ENCODE measurements at regions not wholly inside any gene's neighbourhood (a gene's known extent, or its start where the extent isn't known, plus 50 kb on each side); places are given as distances from the start of the nearest gene placed in this dataset.

GRCh38 chr3:174777813-174778212, 81.3 kb upstream of the NAALADL2 start:
- Histone ChIP-seq H3K9me3 (no peaks in the 10 kb centered on the region), H3K27me3 (no peaks in the 10 kb centered on the region), H3K4me1 (peaks cover 0 to 7% (median 0%) of the 10 kb centered on the region in 4 donors), H3K36me3 (no peaks in the 10 kb centered on the region), H3K4me3 (no peak overlapping the region), H3K27ac (peak overlapping the region in 3 of 4 donors; percentile 20 to 69 (median 67))
- TF ChIP-seq CTCF (IDR thresholded peaks at IDR 0.05), result no peak
- TF ChIP-seq POLR2A (IDR thresholded peaks at IDR 0.05), result no peak
- TF ChIP-seq EP300 (IDR thresholded peaks at IDR 0.05), result no peak
- no peak for DNase-seq (ENCODE audit: low spot score in 2 of 2)

- DNase-seq (ENCODE audit: low spot score in 2 of 2), result no peak
- WGBS, 2 donors, result 76 to 80% methylated on average over 2 of the region's 2 CpGs
- no peaks in the 10 kb centered on the region for H3K36me3 ChIP-seq
Observed at GRCh38 chr3:174783502-174783901, 75.6 kb upstream of the NAALADL2 start.

GRCh38 chr3:174784206-174784934, 74.8 kb upstream of the NAALADL2 start:
- no peaks in the 10 kb centered on the region for H3K36me3 ChIP-seq
- no peaks in the 10 kb centered on the region for H3K9me3 ChIP-seq
- H3K27ac ChIP-seq, result no peak overlapping the region
- no peaks in the 10 kb centered on the region for H3K27me3 ChIP-seq
- DNase-seq (ENCODE audit: low spot score in 2 of 2), result no peak
- TF ChIP-seq POLR2A (IDR thresholded peaks at IDR 0.05) (no peak), CTCF (IDR thresholded peaks at IDR 0.05) (no peak), EP300 (IDR thresholded peaks at IDR 0.05) (no peak)
- 74 to 79% methylated on average over 4 of the region's 4 CpGs for WGBS, 2 donors
- H3K4me3 ChIP-seq, result no peak overlapping the region
- no peaks in the 10 kb centered on the region for H3K4me1 ChIP-seq

More at GRCh38 chr3:174783502-174783901, 75.6 kb upstream of the NAALADL2 start:
- Histone ChIP-seq H3K27me3 (no peaks in the 10 kb centered on the region), H3K4me3 (no peak overlapping the region), H3K4me1 (no peaks in the 10 kb centered on the region), H3K27ac (no peak overlapping the region), H3K9me3 (no peaks in the 10 kb centered on the region)
- TF ChIP-seq EP300 (IDR thresholded peaks at IDR 0.05) (no peak), POLR2A (IDR thresholded peaks at IDR 0.05) (no peak), CTCF (IDR thresholded peaks at IDR 0.05) (no peak)

- Histone ChIP-seq H3K4me3 (no peak overlapping the region), H3K9me3 (no peaks in the 10 kb centered on the region), H3K27ac (no peak overlapping the region), H3K4me1 (no peaks in the 10 kb centered on the region), H3K27me3 (no peaks in the 10 kb centered on the region), H3K36me3 (no peaks in the 10 kb centered on the region)
- WGBS, 2 donors, result 90% methylated on average over 2 of the region's 2 CpGs
- DNase-seq (ENCODE audit: low spot score in 2 of 2), result no peak
- TF ChIP-seq POLR2A (IDR thresholded peaks at IDR 0.05), result no peak
- no peak for TF ChIP-seq CTCF (IDR thresholded peaks at IDR 0.05)
Observed at GRCh38 chr3:174786825-174787224, 72.3 kb upstream of the NAALADL2 start.

- Histone ChIP-seq H3K36me3 (no peaks in the 10 kb centered on the region), H3K27me3 (no peaks in the 10 kb centered on the region), H3K4me1 (no peaks in the 10 kb centered on the region), H3K27ac (no peak overlapping the region), H3K9me3 (no peaks in the 10 kb centered on the region), H3K4me3 (no peak overlapping the region)
- no peak for TF ChIP-seq POLR2A (IDR thresholded peaks at IDR 0.05)
- TF ChIP-seq CTCF (IDR thresholded peaks at IDR 0.05), result no peak
- no peak for TF ChIP-seq EP300 (IDR thresholded peaks at IDR 0.05)
- DNase-seq (ENCODE audit: low spot score in 2 of 2), result no peak
- WGBS, 2 donors, result 61 to 66% methylated on average over 3 of the region's 3 CpGs
Observed at GRCh38 chr3:174791161-174791560, 68.0 kb upstream of the NAALADL2 start.

Measured in tibial nerve (tissue), 4 donors.